NCI-H1436 (cell line): ENCODE measurements at regions not wholly inside any gene's neighbourhood (a gene's known extent, or its start where the extent isn't known, plus 50 kb on each side); places are given as distances from the start of the nearest gene placed in this dataset.

Experiments
- DNase-seq: peaks from one replicate; lab custom pipeline; 2025; lab: John Stamatoyannopoulos, UW

DNA sequence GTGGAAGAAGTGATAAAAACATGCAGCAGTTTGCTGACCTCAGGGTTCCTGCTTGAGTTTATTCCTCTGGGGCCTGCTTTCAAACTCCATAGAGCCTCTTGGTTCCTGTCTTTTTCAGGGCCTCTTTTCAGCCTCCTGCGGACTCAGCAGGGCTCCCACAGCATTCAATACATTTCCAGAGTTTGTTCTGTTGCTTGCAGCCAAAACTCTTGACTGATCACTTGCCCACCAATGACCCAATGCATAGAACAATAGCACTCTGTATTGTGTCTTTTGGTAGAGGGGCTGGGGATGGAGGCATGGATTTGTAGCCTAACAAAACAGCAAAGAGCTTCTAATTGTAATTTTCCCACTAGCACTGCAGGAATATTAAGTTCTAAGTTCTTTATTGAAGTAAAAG is 50.8 kb upstream of the CREB5 start:
- no peak for DNase-seq

DNA sequence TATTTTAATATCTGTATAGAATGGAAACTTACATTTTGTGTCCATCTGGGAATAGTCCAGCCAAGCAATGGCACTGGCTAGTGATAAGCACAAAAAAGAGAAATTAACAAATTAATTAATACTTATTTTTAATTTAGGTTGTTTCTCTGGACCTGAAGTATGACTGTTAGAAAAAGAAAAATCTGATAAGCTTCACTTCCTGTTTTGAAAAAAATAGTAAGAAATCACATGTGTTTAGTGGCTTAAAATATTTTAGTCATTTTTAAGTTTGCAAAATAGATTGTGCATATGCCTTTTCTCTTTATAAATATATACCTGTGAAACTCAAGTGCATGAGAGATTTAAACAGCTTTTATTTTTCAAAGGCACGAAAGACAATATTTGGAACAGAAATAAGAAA is 50.1 kb upstream of the CREB5 start:
- no peak for DNase-seq
